ENCODE measurements at regions not wholly inside any gene's neighbourhood (a gene's known extent, or its start where the extent isn't known, plus 50 kb on each side); places are given as distances from the start of the nearest gene placed in this dataset.

DNA sequence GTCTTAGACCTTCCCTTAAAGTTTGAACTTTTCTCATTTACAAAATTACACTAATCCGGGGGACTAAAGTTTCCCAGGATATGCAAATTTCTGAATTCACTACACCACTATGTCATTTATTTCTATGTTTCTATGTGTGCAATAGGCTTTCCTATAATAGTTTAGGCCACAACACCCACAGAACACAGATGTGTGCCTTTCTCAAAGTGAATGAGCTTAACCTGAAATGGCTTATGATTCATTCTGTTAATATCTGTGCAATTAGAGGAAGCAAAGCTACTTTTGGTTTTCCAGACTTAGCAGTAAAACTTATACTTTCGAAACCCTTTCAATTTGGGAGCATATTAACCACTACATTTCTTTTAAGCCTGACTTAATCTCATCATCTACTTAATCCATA lies 748.1 kb downstream of the GBE1 start:
- TF ChIP-seq, protein P1, sequence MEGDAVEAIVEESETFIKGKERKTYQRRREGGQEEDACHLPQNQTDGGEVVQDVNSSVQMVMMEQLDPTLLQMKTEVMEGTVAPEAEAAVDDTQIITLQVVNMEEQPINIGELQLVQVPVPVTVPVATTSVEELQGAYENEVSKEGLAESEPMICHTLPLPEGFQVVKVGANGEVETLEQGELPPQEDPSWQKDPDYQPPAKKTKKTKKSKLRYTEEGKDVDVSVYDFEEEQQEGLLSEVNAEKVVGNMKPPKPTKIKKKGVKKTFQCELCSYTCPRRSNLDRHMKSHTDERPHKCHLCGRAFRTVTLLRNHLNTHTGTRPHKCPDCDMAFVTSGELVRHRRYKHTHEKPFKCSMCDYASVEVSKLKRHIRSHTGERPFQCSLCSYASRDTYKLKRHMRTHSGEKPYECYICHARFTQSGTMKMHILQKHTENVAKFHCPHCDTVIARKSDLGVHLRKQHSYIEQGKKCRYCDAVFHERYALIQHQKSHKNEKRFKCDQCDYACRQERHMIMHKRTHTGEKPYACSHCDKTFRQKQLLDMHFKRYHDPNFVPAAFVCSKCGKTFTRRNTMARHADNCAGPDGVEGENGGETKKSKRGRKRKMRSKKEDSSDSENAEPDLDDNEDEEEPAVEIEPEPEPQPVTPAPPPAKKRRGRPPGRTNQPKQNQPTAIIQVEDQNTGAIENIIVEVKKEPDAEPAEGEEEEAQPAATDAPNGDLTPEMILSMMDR (IDR thresholded peaks at IDR 0.05) = no peak
- no peak for TF ChIP-seq POLR2A (IDR thresholded peaks at IDR 0.05)
